ENCODE measurements at regions not wholly inside any gene's neighbourhood (a gene's known extent, or its start where the extent isn't known, plus 50 kb on each side); places are given as distances from the start of the nearest gene placed in this dataset.
"Not testable (repeated sequence)": the region's sequence is repeated elsewhere in the genome, so short reads cannot be mapped to it uniquely, and the experiment has no call there.

DNA sequence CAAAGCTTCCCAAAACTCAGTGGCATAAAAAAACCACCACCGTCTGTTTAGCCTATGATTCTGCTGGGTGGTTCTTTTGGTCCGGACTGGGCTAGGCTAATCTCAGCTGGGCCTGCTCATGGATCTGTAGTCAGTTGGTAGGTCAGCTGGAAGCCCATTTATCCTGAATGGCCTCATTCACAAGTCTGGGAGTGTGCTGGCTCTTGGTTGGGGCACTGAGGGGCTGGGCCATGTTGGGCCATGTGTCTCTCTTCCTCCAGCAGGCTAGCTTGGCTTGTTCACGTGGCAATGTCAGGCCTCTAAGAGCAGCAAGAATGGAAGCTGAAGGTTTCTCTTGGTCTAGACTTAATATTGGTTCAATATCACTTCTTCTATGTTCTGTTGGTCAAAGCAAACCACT is 95.7 kb upstream of the HS6ST1 start:
- no peak for ATAC-seq
- Mint-ChIP-seq H3K4me1 (no peaks in the 10 kb centered on the region), H3K27ac (no peak overlapping the region), H3K4me3 (no peak overlapping the region), H3K36me3 (peaks cover under 1% of the 10 kb centered on the region), H3K27me3 (peaks cover under 1% of the 10 kb centered on the region), H3K9me3 (no peaks in the 10 kb centered on the region)

DNA sequence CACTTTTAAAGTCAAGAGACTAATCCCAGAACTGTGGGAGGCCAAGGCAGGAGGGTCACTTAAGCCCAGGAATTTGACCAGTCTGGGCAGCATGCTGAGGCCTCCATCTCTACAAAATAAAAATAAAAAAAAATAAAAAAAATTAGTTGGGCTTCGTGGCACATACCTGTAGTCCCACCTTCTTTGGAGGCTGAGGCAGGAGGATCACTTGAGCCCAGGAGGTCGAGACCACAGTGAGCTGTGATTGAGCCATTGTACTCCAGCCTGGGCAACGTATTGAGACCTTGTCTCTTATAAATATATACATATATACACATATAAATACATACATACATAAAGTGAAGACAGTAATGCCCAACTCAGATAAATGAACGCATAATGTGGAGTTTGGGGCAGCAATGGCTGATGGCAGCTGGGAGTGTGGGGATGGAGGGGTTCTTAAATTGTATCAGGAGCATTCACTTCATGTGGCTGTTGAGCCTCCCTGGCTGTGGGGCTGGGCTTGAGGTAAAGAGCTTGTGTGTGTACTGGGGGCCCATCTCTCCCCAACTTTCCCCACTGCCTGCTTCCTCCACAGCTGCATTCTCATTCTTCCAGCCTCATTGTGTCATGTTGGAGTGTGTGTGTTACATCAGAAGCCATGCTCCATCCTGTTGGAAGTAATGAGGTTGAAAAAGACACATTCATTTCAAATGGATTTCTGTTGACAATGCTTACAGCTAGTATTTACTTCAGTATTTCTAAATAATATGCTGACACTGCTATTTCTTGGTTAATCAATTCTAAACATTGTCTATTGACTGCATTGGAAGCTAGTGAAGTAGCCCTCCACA is 96.5 kb upstream of the HS6ST1 start:
- no peak for ATAC-seq
- H3K27ac Mint-ChIP-seq, result no peak overlapping the region
- no peaks in the 10 kb centered on the region for H3K4me1 Mint-ChIP-seq
- no peak overlapping the region for H3K4me3 Mint-ChIP-seq
- H3K36me3 Mint-ChIP-seq, result peaks cover 8% of the 10 kb centered on the region
- H3K27me3 Mint-ChIP-seq, result peaks cover 9% of the 10 kb centered on the region
- H3K9me3 Mint-ChIP-seq, result peaks cover 7% of the 10 kb centered on the region

DNA sequence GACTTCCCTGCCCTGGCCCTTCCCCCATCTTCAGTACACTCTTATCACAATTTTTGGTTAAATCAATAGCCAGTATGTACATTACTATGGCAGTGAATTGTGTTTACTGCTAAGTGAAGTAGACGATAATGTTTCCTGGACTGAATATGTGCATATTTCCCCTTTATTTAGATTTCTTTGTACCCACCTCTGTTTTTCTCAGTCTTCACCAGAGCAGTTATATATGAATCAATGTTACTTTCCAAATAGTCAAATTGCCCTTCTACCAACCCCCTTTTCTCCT is 97.1 kb upstream of the HS6ST1 start:
- peaks cover 8% of the 10 kb centered on the region for H3K36me3 Mint-ChIP-seq
- no peak for ATAC-seq
- H3K27ac Mint-ChIP-seq, result no peak overlapping the region
- peaks cover 7% of the 10 kb centered on the region for H3K9me3 Mint-ChIP-seq
- H3K4me3 Mint-ChIP-seq, result no peak overlapping the region
- no peaks in the 10 kb centered on the region for H3K4me1 Mint-ChIP-seq
- H3K27me3 Mint-ChIP-seq, result peaks cover 10% of the 10 kb centered on the region

DNA sequence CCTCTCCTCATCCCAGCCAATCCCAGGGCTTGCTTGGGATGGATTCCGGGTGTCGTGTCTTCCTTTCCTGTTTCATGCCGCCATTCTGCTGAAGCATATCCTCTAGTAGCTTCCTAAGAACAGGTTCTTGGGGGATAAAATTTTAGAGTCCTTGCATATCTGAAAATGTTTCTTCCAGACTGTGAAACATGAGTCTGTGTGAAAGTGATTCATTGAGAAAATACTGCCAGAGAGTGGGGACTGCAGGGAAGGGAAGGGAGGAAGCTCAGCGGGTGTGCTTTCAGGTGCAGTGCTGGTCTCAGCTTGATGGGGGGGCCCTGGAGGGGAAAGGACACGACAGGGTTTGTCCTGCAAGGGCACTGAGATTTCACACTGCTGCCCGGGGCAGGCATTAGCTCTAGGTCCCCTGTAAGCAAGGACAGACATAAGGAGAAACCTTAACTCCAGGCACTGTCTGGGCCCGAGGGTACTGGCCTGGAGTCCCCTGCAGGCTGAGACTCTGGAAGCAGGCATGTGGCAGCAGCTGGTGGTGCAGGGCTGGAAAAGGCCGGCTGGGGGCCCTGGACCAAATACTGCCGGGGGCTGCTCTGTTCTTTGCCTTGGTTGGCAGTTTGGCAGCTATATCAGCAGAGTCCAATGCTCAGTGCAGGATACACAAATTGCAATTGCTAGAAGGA is 97.6 kb upstream of the HS6ST1 start:
- no peaks in the 10 kb centered on the region for H3K4me1 Mint-ChIP-seq
- no peak for ATAC-seq
- no peak overlapping the region for H3K27ac Mint-ChIP-seq
- H3K9me3 Mint-ChIP-seq, result peaks cover 7% of the 10 kb centered on the region
- peaks cover 8% of the 10 kb centered on the region for H3K36me3 Mint-ChIP-seq
- H3K27me3 Mint-ChIP-seq, result peaks cover 10% of the 10 kb centered on the region
- H3K4me3 Mint-ChIP-seq, result no peak overlapping the region

DNA sequence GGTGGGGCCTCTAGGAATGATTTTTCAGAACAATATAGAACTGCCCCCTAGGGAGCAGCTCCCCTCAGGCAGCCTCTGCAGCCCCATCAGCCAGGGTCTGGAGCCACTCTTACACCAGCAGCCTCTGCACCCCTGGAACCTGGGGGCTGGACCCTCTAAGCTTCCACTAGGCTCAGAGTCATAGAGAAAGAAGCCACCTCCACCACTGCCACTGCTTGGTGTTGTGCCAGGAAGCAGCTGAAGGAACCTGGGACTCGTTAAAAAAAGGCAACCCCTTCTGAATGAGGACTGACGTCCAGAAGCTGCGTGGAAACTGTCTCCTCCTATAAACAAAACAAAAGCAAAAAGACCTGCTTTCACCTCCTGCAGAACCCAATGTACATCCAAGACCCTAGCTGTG is 98.1 kb upstream of the HS6ST1 start:
- Mint-ChIP-seq H3K27me3 (peaks cover 10% of the 10 kb centered on the region), H3K27ac (no peak overlapping the region), H3K36me3 (peaks cover 8% of the 10 kb centered on the region), H3K4me3 (no peak overlapping the region), H3K9me3 (peaks cover 7% of the 10 kb centered on the region), H3K4me1 (no peaks in the 10 kb centered on the region)
- no peak for ATAC-seq

DNA sequence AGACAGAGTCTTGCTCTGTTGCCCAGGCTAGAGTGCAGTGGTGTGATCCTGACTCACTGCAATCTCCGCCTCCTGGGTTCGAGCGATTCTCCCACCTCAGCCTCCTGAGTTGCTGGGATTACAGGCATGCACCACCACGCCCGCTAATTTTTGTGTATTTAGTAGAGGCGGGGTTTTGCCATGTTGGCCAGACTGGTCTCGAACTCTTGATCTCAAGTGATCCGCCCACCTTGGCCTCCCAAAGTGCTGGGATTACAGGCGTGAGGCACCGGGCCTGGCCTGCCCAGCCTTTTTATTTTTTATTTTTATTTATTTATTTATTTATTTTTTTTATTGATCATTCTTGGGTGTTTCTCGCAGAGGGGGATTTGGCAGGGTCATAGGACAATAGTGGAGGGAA is 98.6 kb upstream of the HS6ST1 start:
- H3K27ac Mint-ChIP-seq, H3K27me3 Mint-ChIP-seq, H3K4me3 Mint-ChIP-seq, H3K4me1 Mint-ChIP-seq, H3K36me3 Mint-ChIP-seq, ATAC-seq: not testable (repeated sequence)
- peaks cover 10% of the 10 kb centered on the region for H3K9me3 Mint-ChIP-seq

DNA sequence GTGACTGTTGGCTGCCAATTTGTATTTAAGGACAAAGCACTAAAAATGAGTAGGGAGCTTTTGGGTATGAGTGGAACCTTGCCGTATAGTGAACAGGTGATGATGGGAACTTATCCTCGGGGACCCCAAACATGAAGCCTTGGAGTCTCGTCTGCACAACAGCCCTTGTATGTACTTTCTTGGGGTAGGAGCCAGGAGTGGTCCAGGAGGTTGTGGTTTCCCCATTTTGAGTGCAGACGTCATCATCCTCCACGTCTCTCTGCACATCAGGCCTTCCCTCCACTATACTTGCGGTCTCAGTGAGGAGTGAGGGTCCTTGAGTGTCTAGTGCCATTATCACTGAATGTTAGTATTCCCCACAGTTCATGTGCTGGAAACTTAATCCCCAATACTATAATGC is 101.5 kb upstream of the HS6ST1 start:
- Mint-ChIP-seq H3K4me1 (no peaks in the 10 kb centered on the region), H3K4me3 (no peak overlapping the region), H3K27ac (no peak overlapping the region)

DNA sequence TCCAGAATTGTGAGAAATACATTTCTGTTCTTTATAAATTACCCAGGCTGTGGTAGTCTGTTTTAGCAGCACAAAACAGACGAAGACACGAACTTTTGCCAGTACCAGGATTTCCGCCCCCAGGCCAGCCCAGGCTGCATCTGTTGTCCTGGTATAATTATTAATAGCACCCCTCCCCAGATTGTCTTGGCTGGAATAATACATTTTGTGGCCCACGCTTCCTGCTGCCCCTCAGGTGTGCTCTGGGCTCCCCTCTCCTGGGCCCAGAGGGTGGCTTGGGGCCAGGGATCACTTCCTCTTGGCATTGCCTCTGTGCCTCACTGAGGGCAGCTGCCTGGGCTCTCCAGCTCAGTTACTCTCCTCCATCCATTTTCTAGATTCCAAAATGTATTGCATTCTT is 102.1 kb upstream of the HS6ST1 start:
- Mint-ChIP-seq H3K27ac (no peak overlapping the region), H3K4me3 (no peak overlapping the region), H3K9me3 (peaks cover 11% of the 10 kb centered on the region), H3K27me3 (peaks cover 10% of the 10 kb centered on the region), H3K36me3 (peaks cover 8% of the 10 kb centered on the region), H3K4me1 (no peaks in the 10 kb centered on the region)
- no peak for ATAC-seq

More for the DNA sequence above, 101.5 kb upstream of the HS6ST1 start:
- Mint-ChIP-seq H3K9me3 (peaks cover 11% of the 10 kb centered on the region), H3K36me3 (peaks cover 8% of the 10 kb centered on the region), H3K27me3 (peaks cover 10% of the 10 kb centered on the region)
- no peak for ATAC-seq

DNA sequence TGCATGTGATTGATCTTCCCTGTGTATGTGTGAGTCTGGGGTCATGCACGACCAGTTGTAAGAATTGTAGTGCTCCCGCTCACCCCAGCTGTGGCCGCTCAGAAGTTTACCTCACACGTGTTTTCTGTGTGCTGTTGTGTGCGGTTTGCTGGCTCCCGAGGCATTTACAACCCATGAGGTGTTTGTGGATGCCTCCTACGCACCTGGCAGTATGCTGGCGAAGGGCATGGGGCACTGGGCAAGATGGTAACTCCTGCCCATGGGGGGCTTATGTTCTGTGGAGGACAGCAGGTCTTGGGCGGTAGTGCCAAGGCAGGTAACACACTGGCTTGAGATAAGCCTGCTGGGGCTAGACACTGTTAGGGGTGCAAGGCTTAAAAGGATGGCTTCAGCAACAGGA is 102.6 kb upstream of the HS6ST1 start:
- Mint-ChIP-seq H3K27me3 (peaks cover 10% of the 10 kb centered on the region), H3K27ac (no peak overlapping the region), H3K9me3 (peaks cover 11% of the 10 kb centered on the region), H3K4me3 (no peak overlapping the region), H3K36me3 (peaks cover 8% of the 10 kb centered on the region), H3K4me1 (no peaks in the 10 kb centered on the region)
- no peak for ATAC-seq

DNA sequence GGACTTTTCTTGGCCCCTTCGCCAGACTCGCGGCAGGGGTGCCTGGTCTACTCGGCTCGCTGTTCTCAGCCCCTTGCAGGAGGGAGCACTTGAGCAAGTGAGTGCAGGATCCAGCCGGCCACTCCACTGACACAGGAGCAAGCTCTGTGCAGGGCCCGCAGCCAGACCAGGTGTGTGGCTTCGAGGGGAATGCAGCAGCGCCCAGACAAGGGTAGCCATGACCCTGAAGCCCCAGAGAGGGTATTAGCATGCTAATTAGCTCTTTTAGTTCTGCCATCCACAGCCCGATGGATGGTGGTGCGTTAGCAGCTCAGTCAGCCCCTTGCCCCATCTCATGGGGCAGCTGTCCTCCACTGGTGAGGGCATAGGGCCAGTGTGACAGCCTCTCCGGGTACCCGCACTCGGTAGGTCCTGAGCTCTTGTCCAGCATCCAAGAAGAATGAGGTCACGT is 103.2 kb upstream of the HS6ST1 start:
- no peak overlapping the region for H3K4me3 Mint-ChIP-seq
- no peak overlapping the region for H3K27ac Mint-ChIP-seq
- H3K36me3 Mint-ChIP-seq, result peaks cover 8% of the 10 kb centered on the region
- peaks cover 11% of the 10 kb centered on the region for H3K9me3 Mint-ChIP-seq
- peaks cover 10% of the 10 kb centered on the region for H3K27me3 Mint-ChIP-seq
- no peaks in the 10 kb centered on the region for H3K4me1 Mint-ChIP-seq
- ATAC-seq, result no peak

DNA sequence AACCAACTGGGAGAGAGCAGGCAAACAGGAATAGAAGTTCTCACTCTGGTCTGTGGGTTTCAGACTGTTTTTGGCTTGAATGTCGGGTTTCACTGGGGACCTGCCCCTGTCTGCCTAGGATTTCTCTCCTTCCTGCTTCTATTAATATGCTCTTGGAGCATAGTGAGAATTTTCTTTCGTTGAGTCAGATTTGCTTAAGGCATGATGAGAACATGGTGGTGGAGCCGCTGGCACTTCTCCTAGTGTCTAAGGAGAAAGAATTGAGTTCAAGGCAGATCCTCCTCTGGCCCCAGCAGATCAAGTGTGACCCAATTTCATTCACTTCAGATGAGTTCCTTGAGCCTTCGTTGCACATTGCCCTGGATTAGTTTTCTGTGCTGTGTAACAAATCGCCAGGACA is 103.9 kb upstream of the HS6ST1 start:
- peaks cover 8% of the 10 kb centered on the region for H3K36me3 Mint-ChIP-seq
- peaks cover 11% of the 10 kb centered on the region for H3K9me3 Mint-ChIP-seq
- H3K4me3 Mint-ChIP-seq, result no peak overlapping the region
- H3K27me3 Mint-ChIP-seq, result peaks cover 10% of the 10 kb centered on the region
- no peak for ATAC-seq
- no peaks in the 10 kb centered on the region for H3K4me1 Mint-ChIP-seq
- no peak overlapping the region for H3K27ac Mint-ChIP-seq

DNA sequence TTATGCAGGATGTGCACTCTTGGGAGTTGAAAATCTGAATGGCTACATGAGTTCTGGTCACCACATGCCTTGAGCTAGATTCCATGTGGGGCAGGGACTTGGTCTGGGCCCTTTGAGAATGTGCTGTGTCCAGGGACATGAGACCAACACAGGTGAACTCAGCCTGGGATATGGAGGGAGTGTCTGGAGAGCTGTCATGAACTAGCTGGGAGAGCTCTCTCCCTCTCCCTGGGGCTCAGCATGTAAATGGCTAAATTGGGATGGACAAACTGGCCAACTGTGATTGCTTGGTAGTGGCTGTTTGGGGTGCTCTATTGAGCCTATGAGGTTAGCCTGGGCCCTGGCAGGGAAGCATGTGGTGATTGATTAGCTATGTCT is 105.1 kb upstream of the HS6ST1 start:
- Mint-ChIP-seq H3K4me1 (no peaks in the 10 kb centered on the region), H3K4me3 (no peak overlapping the region), H3K36me3 (peaks cover 8% of the 10 kb centered on the region), H3K9me3 (peaks cover 14% of the 10 kb centered on the region), H3K27ac (no peak overlapping the region), H3K27me3 (peaks cover 10% of the 10 kb centered on the region)
- no peak for ATAC-seq

DNA sequence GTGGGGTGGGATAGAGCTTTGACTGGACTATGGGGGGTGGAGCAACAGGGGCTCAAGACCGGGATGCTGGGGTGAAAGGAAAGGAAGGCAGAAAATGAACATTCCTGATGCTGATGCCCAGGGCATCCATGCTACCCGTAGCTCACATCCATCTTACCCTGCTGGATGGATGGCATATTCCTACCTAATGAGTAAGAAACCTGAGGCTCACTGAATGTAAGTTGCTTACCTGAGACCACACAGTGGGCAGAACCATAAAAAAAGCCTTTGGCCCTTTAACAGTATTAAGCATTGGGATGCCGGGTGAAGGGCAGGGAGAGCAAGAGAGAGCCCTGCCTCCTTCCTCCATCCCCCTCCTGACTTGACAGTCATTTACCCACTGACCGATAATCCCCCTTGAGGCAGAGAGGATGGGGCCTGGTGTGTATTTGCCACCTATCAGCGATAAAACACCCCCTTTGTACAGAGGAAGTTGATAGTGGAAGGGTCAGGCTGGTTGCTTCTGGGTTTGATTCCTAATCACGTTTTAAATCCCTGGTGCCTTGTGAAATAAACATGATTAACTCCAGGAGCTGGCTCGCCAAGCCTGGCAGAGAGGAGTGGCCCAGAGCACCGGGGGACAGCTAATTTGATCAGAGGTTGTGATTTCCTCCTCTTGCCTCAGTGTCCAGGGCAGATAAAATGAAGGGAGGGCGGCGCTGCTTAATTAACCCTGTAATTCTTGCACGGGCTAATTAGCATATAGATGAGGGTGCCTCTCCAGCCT is 105.9 kb upstream of the HS6ST1 start:
- no peaks in the 10 kb centered on the region for H3K4me1 Mint-ChIP-seq
- H3K36me3 Mint-ChIP-seq, result peaks cover 8% of the 10 kb centered on the region
- no peak for ATAC-seq
- no peak overlapping the region for H3K4me3 Mint-ChIP-seq
- no peak overlapping the region for H3K27ac Mint-ChIP-seq
- H3K9me3 Mint-ChIP-seq, result peaks cover 18% of the 10 kb centered on the region
- peaks cover 7% of the 10 kb centered on the region for H3K27me3 Mint-ChIP-seq

DNA sequence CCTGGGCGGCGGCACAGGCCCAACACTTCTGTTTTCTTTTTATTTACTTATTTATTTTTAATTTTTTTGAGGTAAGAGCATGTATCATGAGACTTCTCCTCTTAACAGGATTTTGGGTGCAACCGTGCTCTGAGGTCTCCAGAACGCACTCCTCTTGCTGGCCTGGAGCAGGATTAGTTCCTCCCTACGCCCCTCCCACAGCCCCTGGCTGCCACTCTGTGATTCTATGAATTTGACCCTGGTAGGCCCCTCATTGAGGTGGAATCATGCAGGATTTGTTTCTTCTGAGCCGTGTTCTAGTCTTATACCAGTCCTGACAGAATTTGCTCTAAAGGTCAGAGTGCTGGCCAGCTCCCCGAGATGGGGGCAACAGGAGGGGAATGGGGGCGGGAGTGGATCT is 106.5 kb upstream of the HS6ST1 start:
- H3K36me3 Mint-ChIP-seq, result peaks cover 5% of the 10 kb centered on the region
- H3K4me3 Mint-ChIP-seq, result no peak overlapping the region
- no peaks in the 10 kb centered on the region for H3K4me1 Mint-ChIP-seq
- peaks cover 16% of the 10 kb centered on the region for H3K9me3 Mint-ChIP-seq
- H3K27me3 Mint-ChIP-seq, result peaks cover under 1% of the 10 kb centered on the region
- H3K27ac Mint-ChIP-seq, result no peak overlapping the region
- no peak for ATAC-seq

DNA sequence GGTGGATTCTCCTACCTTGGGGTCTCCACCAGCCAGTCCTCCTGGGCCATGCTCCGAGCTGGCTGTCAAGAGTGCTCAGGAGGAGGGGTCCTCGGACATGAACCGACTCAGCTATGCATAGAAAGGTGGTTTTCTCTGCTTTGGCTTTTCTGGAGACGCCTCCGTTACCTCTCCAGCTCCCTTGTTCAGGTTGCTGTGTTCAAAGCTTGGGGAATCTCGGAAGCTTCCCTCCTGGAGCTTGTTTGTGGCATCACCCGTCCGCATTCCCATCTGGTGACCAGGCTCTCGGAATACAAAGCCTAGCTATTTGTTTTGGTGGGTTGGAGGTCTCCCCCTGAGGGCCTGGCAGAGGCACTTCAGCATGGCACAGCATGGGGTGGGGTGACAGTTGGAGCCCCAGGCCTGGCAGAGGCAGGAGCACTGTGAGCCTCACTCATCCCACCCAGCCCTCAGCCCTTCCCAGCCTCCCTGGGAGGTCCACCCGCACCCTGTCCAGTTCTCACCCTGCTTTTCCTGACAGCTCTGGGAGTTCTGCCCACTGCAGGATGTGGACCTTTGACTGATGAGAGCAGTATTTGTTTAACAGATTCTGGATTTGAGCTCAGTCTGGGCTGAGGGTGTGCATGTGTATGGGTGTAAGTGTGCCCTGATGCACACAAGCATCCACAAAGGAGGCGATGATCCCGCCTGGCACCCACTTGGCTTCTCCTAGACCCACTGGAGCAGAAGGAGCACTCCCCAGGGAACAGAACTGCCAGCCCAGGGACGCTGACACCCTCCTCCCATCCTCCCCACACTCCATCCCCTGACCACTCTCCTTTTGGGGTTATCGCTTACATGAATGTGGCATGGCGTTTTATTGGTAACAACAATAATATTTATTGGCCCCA is 107.3 kb upstream of the HS6ST1 start:
- H3K27ac Mint-ChIP-seq, result no peak overlapping the region
- peak; percentile 27 for ATAC-seq
- H3K9me3 Mint-ChIP-seq, result peaks cover 20% of the 10 kb centered on the region
- peaks cover 5% of the 10 kb centered on the region for H3K36me3 Mint-ChIP-seq
- H3K4me3 Mint-ChIP-seq, result no peak overlapping the region
- H3K4me1 Mint-ChIP-seq, result no peaks in the 10 kb centered on the region
- no peaks in the 10 kb centered on the region for H3K27me3 Mint-ChIP-seq

Data from stimulated activated memory B cell treated with anti-CD40 and anti-IgM and Interleukin-4, amounts not matched to agents 10 μg/mL and 1 μg/mL and 100 μg/mL, for 72 hours (primary cell).